ENCODE measurements at regions not wholly inside any gene's neighbourhood (a gene's known extent, or its start where the extent isn't known, plus 50 kb on each side); places are given as distances from the start of the nearest gene placed in this dataset.

GRCh38 chr4:126358041-126358440 is 1043.3 kb downstream of the FAT4 start:
- no peaks in the 10 kb centered on the region for H4K20me1 ChIP-seq (ENCODE audit: control insufficient read depth, insufficient read depth, low read length, poor library complexity, severe bottlenecking)
- no peaks in the 10 kb centered on the region for H3K27me3 ChIP-seq (replicated peaks in 1 of 4; ENCODE audit: control extremely low read depth in 1 of 4, control insufficient read depth in 3 of 4, insufficient read depth in 4 of 4, low read length in 3 of 4)
- WGBS (ENCODE audit: insufficient coverage) = no CpG with 5 or more reads among the region's 2 CpGs
- H3K9me3 ChIP-seq (ENCODE audit: control extremely low read depth in 1 of 3, control insufficient read depth in 2 of 3, insufficient read depth in 1 of 3, low read length in 2 of 3) = no peaks in the 10 kb centered on the region
- H3K4me2 ChIP-seq (replicated peaks; ENCODE audit: low read depth, low read length, poor library complexity, severe bottlenecking) = no peak overlapping the region
- no peak overlapping the region for H2AFZ ChIP-seq (ENCODE audit: insufficient read depth, low read depth, low read length, poor library complexity, severe bottlenecking)
- Mint-ChIP-seq H3K9me3 (ENCODE audit: insufficient read depth) (peaks cover 2% of the 10 kb centered on the region), H3K4me3 (no peak overlapping the region), H3K4me1 (no peaks in the 10 kb centered on the region), H3K27me3 (no peaks in the 10 kb centered on the region), H3K27ac (no peak overlapping the region)
- H3K36me3 ChIP-seq (replicated peaks in 1 of 2; ENCODE audit: control extremely low read depth in 1 of 2, control insufficient read depth in 1 of 2, extremely low read depth in 1 of 2, insufficient read depth in 2 of 2, low read length in 1 of 2) = no peaks in the 10 kb centered on the region
- TF ChIP-seq EZH2 (IDR thresholded peaks at IDR 0.05; ENCODE audit: borderline replicate concordance, insufficient read depth, low read depth, low read length, poor library complexity, severe bottlenecking) = no peak
- TF ChIP-seq, protein P1, sequence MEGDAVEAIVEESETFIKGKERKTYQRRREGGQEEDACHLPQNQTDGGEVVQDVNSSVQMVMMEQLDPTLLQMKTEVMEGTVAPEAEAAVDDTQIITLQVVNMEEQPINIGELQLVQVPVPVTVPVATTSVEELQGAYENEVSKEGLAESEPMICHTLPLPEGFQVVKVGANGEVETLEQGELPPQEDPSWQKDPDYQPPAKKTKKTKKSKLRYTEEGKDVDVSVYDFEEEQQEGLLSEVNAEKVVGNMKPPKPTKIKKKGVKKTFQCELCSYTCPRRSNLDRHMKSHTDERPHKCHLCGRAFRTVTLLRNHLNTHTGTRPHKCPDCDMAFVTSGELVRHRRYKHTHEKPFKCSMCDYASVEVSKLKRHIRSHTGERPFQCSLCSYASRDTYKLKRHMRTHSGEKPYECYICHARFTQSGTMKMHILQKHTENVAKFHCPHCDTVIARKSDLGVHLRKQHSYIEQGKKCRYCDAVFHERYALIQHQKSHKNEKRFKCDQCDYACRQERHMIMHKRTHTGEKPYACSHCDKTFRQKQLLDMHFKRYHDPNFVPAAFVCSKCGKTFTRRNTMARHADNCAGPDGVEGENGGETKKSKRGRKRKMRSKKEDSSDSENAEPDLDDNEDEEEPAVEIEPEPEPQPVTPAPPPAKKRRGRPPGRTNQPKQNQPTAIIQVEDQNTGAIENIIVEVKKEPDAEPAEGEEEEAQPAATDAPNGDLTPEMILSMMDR (IDR thresholded peaks at IDR 0.05) = no peak
- H3K4me1 ChIP-seq (ENCODE audit: control insufficient read depth in 2 of 2, insufficient read depth in 2 of 2, low read length in 2 of 2) = no peaks in the 10 kb centered on the region
- ATAC-seq (ENCODE audit: low read depth) (no peak), DNase-seq (no peak)
- no peak overlapping the region for H3K9ac ChIP-seq (ENCODE audit: low read length)
- CTCF ChIA-PET = no interaction called here
- no peaks in the 10 kb centered on the region for H3K79me2 ChIP-seq (ENCODE audit: control insufficient read depth, insufficient read depth, low read length)
- H3K27ac ChIP-seq (ENCODE audit: low read length in 2 of 2) = no peak overlapping the region
- no peak overlapping the region for H3K4me3 ChIP-seq (ENCODE audit: control extremely low read depth in 1 of 5, extremely low read depth in 1 of 5, insufficient read depth in 1 of 5, low read depth in 2 of 5, low read length in 4 of 5)
- POLR2A ChIA-PET = no interaction called here
- intact Hi-C loops (cut with micrococcal nuclease) = no loop called here

DNA sequence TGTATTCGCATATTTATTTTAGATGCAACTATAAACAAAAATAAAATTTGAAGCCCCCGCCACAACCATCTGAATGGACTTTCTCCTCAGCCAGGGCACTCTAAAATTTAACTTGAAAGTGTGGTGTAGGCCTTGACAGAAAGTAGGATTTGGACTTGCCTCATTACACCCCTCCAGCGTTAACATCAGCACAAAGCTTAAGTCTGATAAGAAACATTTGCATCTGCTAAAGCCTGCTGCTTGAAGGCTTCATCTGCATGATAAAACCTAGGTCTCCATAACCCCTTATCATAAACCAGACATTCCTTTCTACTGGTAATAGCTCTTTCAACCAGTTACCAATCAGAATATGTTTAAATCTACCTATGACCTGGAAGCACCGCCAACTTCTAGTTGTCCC is 1046.5 kb downstream of the FAT4 start:
- no peaks in the 10 kb centered on the region for H3K4me1 Mint-ChIP-seq
- H3K27ac Mint-ChIP-seq = no peak overlapping the region
- H3K4me3 Mint-ChIP-seq = no peak overlapping the region
- no peaks in the 10 kb centered on the region for H4K20me1 ChIP-seq (ENCODE audit: control insufficient read depth, insufficient read depth, low read length, poor library complexity, severe bottlenecking)
- no peaks in the 10 kb centered on the region for H3K4me1 ChIP-seq (ENCODE audit: control insufficient read depth in 2 of 2, insufficient read depth in 2 of 2, low read length in 2 of 2)
- DNase-seq (no peak), ATAC-seq (ENCODE audit: low read depth) (no peak)
- intact Hi-C loops (cut with micrococcal nuclease) = no loop called here
- TF ChIP-seq EZH2 (IDR thresholded peaks at IDR 0.05; ENCODE audit: borderline replicate concordance, insufficient read depth, low read depth, low read length, poor library complexity, severe bottlenecking) = no peak
- TF ChIP-seq, protein P1 (IDR thresholded peaks at IDR 0.05) = no peak
- H3K27me3 Mint-ChIP-seq = no peaks in the 10 kb centered on the region
- POLR2A ChIA-PET = no interaction called here
- H3K4me2 ChIP-seq (replicated peaks; ENCODE audit: low read depth, low read length, poor library complexity, severe bottlenecking) = no peak overlapping the region
- peaks cover 2% of the 10 kb centered on the region for H3K9me3 Mint-ChIP-seq (ENCODE audit: insufficient read depth)
- no peak overlapping the region for H3K9ac ChIP-seq (ENCODE audit: low read length)
- H2AFZ ChIP-seq (ENCODE audit: insufficient read depth, low read depth, low read length, poor library complexity, severe bottlenecking) = no peak overlapping the region
- no peak overlapping the region for H3K4me3 ChIP-seq (ENCODE audit: control extremely low read depth in 1 of 5, extremely low read depth in 1 of 5, insufficient read depth in 1 of 5, low read depth in 2 of 5, low read length in 4 of 5)
- CTCF ChIA-PET = no interaction called here
- H3K9me3 ChIP-seq (ENCODE audit: control extremely low read depth in 1 of 3, control insufficient read depth in 2 of 3, insufficient read depth in 1 of 3, low read length in 2 of 3) = peaks cover 0 to 3% (median 0%) of the 10 kb centered on the region in 3 donors
- H3K27me3 ChIP-seq (replicated peaks in 1 of 4; ENCODE audit: control extremely low read depth in 1 of 4, control insufficient read depth in 3 of 4, insufficient read depth in 4 of 4, low read length in 3 of 4) = no peaks in the 10 kb centered on the region
- H3K27ac ChIP-seq (ENCODE audit: low read length in 2 of 2) = no peak overlapping the region
- H3K79me2 ChIP-seq (ENCODE audit: control insufficient read depth, insufficient read depth, low read length) = no peaks in the 10 kb centered on the region
- H3K36me3 ChIP-seq (replicated peaks in 1 of 2; ENCODE audit: control extremely low read depth in 1 of 2, control insufficient read depth in 1 of 2, extremely low read depth in 1 of 2, insufficient read depth in 2 of 2, low read length in 1 of 2) = no peaks in the 10 kb centered on the region
- WGBS (ENCODE audit: insufficient coverage) = no CpG with 5 or more reads among the region's 4 CpGs

Measured in B cell (primary cell).